Upper lobe of left lung (tissue), 4 donors: ENCODE measurements at regions not wholly inside any gene's neighbourhood (a gene's known extent, or its start where the extent isn't known, plus 50 kb on each side); places are given as distances from the start of the nearest gene placed in this dataset.

Experiments used
- EP300 ChIP-seq, 4 donors: sonication (generic); formaldehyde crosslinking; IDR thresholded peaks; one replicate each; pipeline ENCODE4 v1.5.1; 2017; ENCODE audit warnings: antibody characterized with exemption in 4 of 4, control low read depth in 2 of 4
- POLR2A ChIP-seq, 4 donors: fragments of 450-650 bp; IDR thresholded peaks; one replicate each; pipeline ENCODE4 v1.5.1; 2016 to 2017; ENCODE audit warnings: antibody characterized with exemption in 4 of 4, mild to moderate bottlenecking in 2 of 4
- POLR2AphosphoS5 ChIP-seq, 2 donors: sonication (generic); formaldehyde crosslinking; IDR thresholded peaks; one replicate each; pipeline ENCODE4 v1.5.1; 2017; ENCODE audit warnings: antibody characterized with exemption in 2 of 2
- TF ChIP-seq, protein P1 (sequence below), 6 experiments: fragments of 450-650 bp in 4 of 6; fragments of 200-600 bp in 2 of 6; sonication (generic) in 2 of 6; IDR thresholded peaks; one replicate each; pipeline ENCODE4 v1.5.1; 2016 to 2019; ENCODE audit warnings: antibody characterized with exemption in 6 of 6

GRCh38 chr10:44513591-44513990 is 128.7 kb upstream of the CXCL12 start:
- TF ChIP-seq, protein P1, sequence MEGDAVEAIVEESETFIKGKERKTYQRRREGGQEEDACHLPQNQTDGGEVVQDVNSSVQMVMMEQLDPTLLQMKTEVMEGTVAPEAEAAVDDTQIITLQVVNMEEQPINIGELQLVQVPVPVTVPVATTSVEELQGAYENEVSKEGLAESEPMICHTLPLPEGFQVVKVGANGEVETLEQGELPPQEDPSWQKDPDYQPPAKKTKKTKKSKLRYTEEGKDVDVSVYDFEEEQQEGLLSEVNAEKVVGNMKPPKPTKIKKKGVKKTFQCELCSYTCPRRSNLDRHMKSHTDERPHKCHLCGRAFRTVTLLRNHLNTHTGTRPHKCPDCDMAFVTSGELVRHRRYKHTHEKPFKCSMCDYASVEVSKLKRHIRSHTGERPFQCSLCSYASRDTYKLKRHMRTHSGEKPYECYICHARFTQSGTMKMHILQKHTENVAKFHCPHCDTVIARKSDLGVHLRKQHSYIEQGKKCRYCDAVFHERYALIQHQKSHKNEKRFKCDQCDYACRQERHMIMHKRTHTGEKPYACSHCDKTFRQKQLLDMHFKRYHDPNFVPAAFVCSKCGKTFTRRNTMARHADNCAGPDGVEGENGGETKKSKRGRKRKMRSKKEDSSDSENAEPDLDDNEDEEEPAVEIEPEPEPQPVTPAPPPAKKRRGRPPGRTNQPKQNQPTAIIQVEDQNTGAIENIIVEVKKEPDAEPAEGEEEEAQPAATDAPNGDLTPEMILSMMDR (IDR thresholded peaks at IDR 0.05) = peak in 1 of 6 experiments; percentile 4
- TF ChIP-seq POLR2A (IDR thresholded peaks at IDR 0.05) (no peak), POLR2AphosphoS5 (IDR thresholded peaks at IDR 0.05) (no peak), EP300 (IDR thresholded peaks at IDR 0.05) (no peak)
